ENCODE measurements at regions not wholly inside any gene's neighbourhood (a gene's known extent, or its start where the extent isn't known, plus 50 kb on each side); places are given as distances from the start of the nearest gene placed in this dataset.

DNA sequence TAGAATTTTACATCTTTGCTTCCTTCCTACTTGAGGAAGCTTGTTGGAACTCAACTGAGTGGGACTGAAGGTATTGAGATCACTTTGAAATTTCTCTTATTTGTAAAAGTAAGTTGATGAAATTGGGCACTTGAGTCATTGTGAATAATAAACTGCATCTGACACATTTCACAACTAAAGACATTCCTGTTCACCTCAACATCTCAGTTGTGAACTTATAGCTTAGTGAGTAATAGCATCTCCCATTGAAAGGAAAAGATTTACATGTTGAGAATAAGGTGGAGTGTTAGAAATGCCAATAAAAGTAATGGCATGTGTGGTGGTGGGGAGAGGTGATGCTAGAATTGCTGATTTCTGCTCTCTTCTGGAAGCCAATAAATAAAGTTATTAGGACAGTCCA, 145.0 kb downstream of the SLC24A2 start:
- DNase-seq (ENCODE audit: low read depth): no peak
- TF ChIP-seq, protein P1, sequence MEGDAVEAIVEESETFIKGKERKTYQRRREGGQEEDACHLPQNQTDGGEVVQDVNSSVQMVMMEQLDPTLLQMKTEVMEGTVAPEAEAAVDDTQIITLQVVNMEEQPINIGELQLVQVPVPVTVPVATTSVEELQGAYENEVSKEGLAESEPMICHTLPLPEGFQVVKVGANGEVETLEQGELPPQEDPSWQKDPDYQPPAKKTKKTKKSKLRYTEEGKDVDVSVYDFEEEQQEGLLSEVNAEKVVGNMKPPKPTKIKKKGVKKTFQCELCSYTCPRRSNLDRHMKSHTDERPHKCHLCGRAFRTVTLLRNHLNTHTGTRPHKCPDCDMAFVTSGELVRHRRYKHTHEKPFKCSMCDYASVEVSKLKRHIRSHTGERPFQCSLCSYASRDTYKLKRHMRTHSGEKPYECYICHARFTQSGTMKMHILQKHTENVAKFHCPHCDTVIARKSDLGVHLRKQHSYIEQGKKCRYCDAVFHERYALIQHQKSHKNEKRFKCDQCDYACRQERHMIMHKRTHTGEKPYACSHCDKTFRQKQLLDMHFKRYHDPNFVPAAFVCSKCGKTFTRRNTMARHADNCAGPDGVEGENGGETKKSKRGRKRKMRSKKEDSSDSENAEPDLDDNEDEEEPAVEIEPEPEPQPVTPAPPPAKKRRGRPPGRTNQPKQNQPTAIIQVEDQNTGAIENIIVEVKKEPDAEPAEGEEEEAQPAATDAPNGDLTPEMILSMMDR (conservative IDR thresholded peaks at IDR 0.05; ENCODE audit: low read depth, low read length): no peak
- H3K4me3 ChIP-seq (ENCODE audit: low read length): no peak overlapping the region

DNA sequence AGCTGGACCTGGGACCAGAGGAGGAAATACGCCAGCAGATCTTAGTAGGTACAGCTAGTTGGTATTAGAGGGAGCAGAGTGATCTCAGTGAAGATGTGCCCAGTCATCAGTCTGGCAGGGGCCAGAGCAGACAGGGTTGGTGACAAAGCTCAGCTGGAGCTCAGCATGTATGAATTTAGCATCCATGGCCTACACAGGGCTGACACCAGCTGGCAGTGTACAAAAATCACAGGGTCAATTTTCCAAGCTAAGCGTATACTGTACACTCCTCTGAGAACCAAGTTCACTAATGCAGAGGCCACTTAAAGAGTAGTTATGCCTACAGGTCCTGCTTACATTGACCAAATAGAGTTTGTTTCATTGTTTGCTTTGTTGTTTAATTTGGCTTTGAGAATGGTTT, 146.6 kb downstream of the SLC24A2 start:
- H3K4me3 ChIP-seq (ENCODE audit: low read length): no peak overlapping the region
- no peak for DNase-seq (ENCODE audit: low read depth)
- TF ChIP-seq, protein P1 (conservative IDR thresholded peaks at IDR 0.05; ENCODE audit: low read depth, low read length): no peak

DNA sequence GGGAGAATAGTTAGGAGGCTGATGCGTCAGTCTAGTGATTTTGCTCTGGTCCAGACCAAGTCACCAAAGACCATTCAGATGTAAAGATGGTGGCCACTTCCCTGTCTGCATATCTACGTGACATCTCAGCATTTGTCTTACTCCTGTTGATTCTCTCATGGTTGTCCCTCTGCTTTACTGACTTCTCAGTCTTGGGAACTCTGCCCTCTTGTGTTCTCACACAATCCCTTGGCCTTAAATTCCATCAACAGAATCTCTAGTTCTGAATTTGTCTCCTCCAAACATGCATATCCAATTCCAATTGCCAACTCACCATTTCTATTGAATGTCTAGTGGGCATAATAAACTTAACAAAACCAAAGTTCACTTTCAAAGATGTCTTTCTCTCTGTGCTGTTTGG, 147.8 kb downstream of the SLC24A2 start:
- no peak for DNase-seq (ENCODE audit: low read depth)
- H3K4me3 ChIP-seq (ENCODE audit: low read length): no peak overlapping the region
- TF ChIP-seq, protein P1 (conservative IDR thresholded peaks at IDR 0.05; ENCODE audit: low read depth, low read length): no peak

DNA sequence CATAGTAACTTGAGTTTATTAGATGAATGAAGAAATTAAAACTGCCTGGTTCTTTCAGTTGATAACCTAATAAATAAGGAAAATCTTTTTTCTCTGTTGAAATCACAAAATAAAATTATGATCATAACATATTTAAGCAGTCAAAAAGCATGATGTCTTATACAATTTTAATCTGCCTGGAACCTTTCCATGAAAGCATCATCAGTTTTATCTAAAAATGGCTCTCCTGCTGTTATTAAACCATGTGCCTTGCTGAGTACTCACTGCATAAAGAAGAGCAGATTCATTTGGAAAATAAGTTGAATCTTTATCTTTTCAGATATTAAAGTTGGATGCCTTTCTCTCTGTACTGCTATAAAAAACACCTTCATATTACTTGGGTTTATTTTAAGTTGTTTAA, 148.8 kb downstream of the SLC24A2 start:
- DNase-seq (ENCODE audit: low read depth): no peak
- TF ChIP-seq, protein P1 (conservative IDR thresholded peaks at IDR 0.05; ENCODE audit: low read depth, low read length): no peak
- no peak overlapping the region for H3K4me3 ChIP-seq (ENCODE audit: low read length)

DNA sequence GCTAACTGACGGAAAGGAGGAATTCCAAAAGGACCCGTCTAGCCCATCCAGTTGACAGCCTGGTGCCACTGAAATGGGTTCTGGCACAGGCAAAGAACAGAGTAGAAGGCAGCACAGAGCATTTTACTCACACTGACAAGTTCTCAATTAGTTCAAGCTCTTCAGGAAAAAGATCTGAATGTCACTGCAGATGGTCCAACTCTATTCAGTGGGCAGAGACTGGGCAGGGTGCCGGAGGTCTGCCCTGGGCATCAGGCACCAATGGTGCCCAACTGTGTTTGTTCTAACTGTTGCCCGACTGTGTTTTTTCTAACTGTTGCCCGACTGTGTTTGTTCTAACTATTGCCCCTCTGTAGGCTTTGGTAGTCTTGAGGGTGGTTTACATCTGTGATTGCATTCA, 151.8 kb downstream of the SLC24A2 start:
- TF ChIP-seq, protein P1 (conservative IDR thresholded peaks at IDR 0.05; ENCODE audit: low read depth, low read length): no peak
- no peak overlapping the region for H3K4me3 ChIP-seq (ENCODE audit: low read length)
- DNase-seq (ENCODE audit: low read depth): no peak

DNA sequence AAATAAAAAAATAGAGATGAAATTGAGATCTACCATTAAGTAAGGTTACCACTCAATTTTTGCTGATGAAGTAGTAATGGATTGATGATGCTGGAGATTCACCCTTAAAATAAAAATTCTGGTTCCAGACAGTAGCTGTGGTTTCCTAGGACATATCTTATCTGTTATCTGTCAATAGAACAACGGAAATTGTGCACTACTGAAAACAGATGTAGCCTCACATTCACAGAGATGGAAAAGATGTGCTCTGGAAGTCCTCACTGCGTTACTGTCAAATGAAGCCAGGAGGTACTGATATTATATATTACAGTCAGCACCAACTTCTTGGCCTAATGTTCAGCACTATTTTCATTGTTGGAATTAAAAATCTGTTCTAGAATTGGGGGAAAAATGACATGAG, 154.0 kb downstream of the SLC24A2 start:
- TF ChIP-seq, protein P1 (conservative IDR thresholded peaks at IDR 0.05; ENCODE audit: low read depth, low read length): no peak
- DNase-seq (ENCODE audit: low read depth): no peak
- H3K4me3 ChIP-seq (ENCODE audit: low read length): no peak overlapping the region

DNA sequence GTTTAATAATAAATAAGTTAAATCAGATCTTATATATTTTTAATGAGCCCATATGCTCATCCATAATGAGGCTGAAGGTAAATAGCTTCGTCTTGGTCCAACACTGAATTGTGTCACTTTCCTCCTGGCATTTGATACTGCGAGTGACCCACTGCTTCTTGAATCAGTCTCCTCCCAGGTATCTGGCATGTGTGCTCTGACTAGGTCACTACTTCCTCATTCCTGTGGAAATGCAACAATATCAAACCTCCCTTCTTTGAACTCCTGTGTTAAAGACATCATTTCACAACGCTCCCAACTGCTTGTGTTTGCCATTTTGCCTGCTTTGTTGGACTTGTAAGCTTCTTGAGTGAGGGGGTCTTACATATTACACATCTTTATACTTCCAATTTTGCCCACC, 157.7 kb downstream of the SLC24A2 start:
- no peak overlapping the region for H3K4me3 ChIP-seq (ENCODE audit: low read length)
- DNase-seq (ENCODE audit: low read depth): no peak
- TF ChIP-seq, protein P1 (conservative IDR thresholded peaks at IDR 0.05; ENCODE audit: low read depth, low read length): no peak
